A172 (cell line): ENCODE measurements at regions not wholly inside any gene's neighbourhood (a gene's known extent, or its start where the extent isn't known, plus 50 kb on each side); places are given as distances from the start of the nearest gene placed in this dataset.

Experiments
- DNase-seq: peaks from one replicate; pipeline ENCODE4 v3.0.0-alpha.2; 2015; ENCODE audit warnings: low spot score

GRCh38 chrX:44042116-44042515 lies 68.9 kb upstream of the NDP start:
- no peak for DNase-seq

GRCh38 chrX:44040406-44040805 lies 67.2 kb upstream of the NDP start:
- DNase-seq, result no peak

- DNase-seq, result no peak
Measured at GRCh38 chrX:44039556-44039955, 66.4 kb upstream of the NDP start.

- peak; percentile 70 for DNase-seq
Measured at GRCh38 chrX:44036336-44036735, 63.1 kb upstream of the NDP start.

GRCh38 chrX:44035571-44035970 lies 62.4 kb upstream of the NDP start:
- peak; percentile 19 for DNase-seq

- DNase-seq, result no peak
Measured at GRCh38 chrX:44032479-44032878, 59.3 kb upstream of the NDP start.

GRCh38 chrX:44025555-44025954 lies 52.4 kb upstream of the NDP start:
- DNase-seq, result peak; percentile 34
